Endothelial cell of umbilical vein (primary cell): ENCODE measurements at regions not wholly inside any gene's neighbourhood (a gene's known extent, or its start where the extent isn't known, plus 50 kb on each side); places are given as distances from the start of the nearest gene placed in this dataset.

Source experiments
- BruUV-seq: library from RNA; stranded (reverse); fragments of 400-500 nt; replicated peaks from 2 replicates; lab custom pipeline; 2021; lab: Mats Ljungman, UMichigan
- CTCF ChIA-PET: fragments of 300-600, 350-600 bp; sonication (Branson Sonifier 250); formaldehyde crosslinking; loops from one replicate; lab custom pipeline; 2021; ENCODE audit warnings: antibody characterized with exemption, inconsistent platforms; lab: Charles Lee
- POLR2A ChIA-PET: fragments of 300-600, 350-600 bp; sonication (Branson Sonifier 250); formaldehyde crosslinking; loops from one replicate; lab custom pipeline; 2021; ENCODE audit warnings: antibody characterized with exemption, inconsistent platforms; lab: Charles Lee
- DNase-seq: peaks from one replicate; pipeline ENCODE4 v3.0.0-alpha.2; 2011; ENCODE audit warnings: low read depth, low spot score
- FAIRE-seq: peaks from 2 replicates; lab custom pipeline; 2011; peaks lifted over from hg19 to GRCh38; lab: Jason Lieb, UNC
- H2AFZ ChIP-seq: 2 replicates; pipeline ENCODE4 v1.6.0; 2012; ENCODE audit warnings: low read depth, low read length, control low read depth, inconsistent platforms
- H3K27ac ChIP-seq: 2 replicates; pipeline ENCODE4 v1.5.1; 2011; ENCODE audit warnings: low read depth, mild to moderate bottlenecking, control low read depth, low read length, moderate library complexity; ENCODE audit not compliant: insufficient read depth
- H3K27me3 ChIP-seq, 2 experiments: 2 replicates each; pipeline versions ENCODE4 v1.6.0 to v1.6.1; 2011; ENCODE audit warnings: low read length in 2 of 2, mixed read lengths in 1 of 2; ENCODE audit not compliant: control insufficient read depth in 2 of 2, insufficient read depth in 2 of 2
- H3K36me3 ChIP-seq, 2 experiments: 2 replicates in 1 of 2; 3 replicates in 1 of 2; pipeline ENCODE4 v1.5.1; 2011; ENCODE audit warnings: low read length in 2 of 2, mild to moderate bottlenecking in 1 of 2, moderate library complexity in 1 of 2; ENCODE audit not compliant: control insufficient read depth in 2 of 2, insufficient read depth in 2 of 2; ENCODE audit errors: extremely low read depth in 1 of 2
- H3K4me1 ChIP-seq: 3 replicates; pipeline ENCODE4 v1.5.1; 2011; ENCODE audit warnings: mild to moderate bottlenecking, low read length; ENCODE audit not compliant: control insufficient read depth, insufficient read depth; ENCODE audit errors: extremely low read depth
- H3K4me2 ChIP-seq: 2 replicates; pipeline ENCODE4 v1.6.1; 2011; ENCODE audit warnings: low read length, control low read depth, mixed read lengths; ENCODE audit not compliant: insufficient read depth
- H3K4me3 ChIP-seq, 3 experiments: fragments of 200-600 bp in 1 of 3; sonication (generic), shearing (Covaris generic) in 1 of 3; replicated peaks in 1 of 3; 2 replicates each; pipeline ENCODE4 v1.5.1; 2011 to 2016; ENCODE audit warnings: control low read depth in 3 of 3, low read length in 3 of 3, mild to moderate bottlenecking in 2 of 3, inconsistent platforms in 1 of 3, low read depth in 1 of 3, moderate library complexity in 1 of 3; ENCODE audit not compliant: insufficient read depth in 1 of 3
- H3K79me2 ChIP-seq: 2 replicates; pipeline ENCODE4 v1.6.0; 2012; ENCODE audit warnings: low read length, inconsistent platforms; ENCODE audit not compliant: control insufficient read depth, insufficient read depth
- H3K9ac ChIP-seq: replicated peaks from 2 replicates; pipeline ENCODE3; 2011; ENCODE audit warnings: low read length, control low read depth; ENCODE audit not compliant: insufficient read depth; ENCODE audit errors: extremely low read depth
- H3K9me1 ChIP-seq: replicated peaks from 3 replicates; pipeline ENCODE4 v1.6.0; 2011; ENCODE audit warnings: mild to moderate bottlenecking, low read length; ENCODE audit not compliant: control insufficient read depth, insufficient read depth; ENCODE audit errors: extremely low read depth
- H3K9me3 ChIP-seq: replicated peaks from 2 replicates; pipeline ENCODE4 v1.5.1; 2012; ENCODE audit warnings: low read length, inconsistent platforms; ENCODE audit not compliant: control insufficient read depth, insufficient read depth
- H4K20me1 ChIP-seq: replicated peaks from 2 replicates; pipeline ENCODE3; 2011; ENCODE audit warnings: mild to moderate bottlenecking, low read length; ENCODE audit not compliant: control insufficient read depth, insufficient read depth; ENCODE audit errors: extremely low read depth
- EZH2 ChIP-seq: IDR thresholded peaks from 2 replicates; pipeline ENCODE4 v1.6.1; 2012; ENCODE audit warnings: borderline replicate concordance, low read depth, mild to moderate bottlenecking, moderate library complexity, low read length, inconsistent platforms; ENCODE audit not compliant: severe bottlenecking
- FOS ChIP-seq: IDR thresholded peaks from 2 replicates; pipeline ENCODE4 v1.6.1; 2011; ENCODE audit warnings: mild to moderate bottlenecking, low read length, moderate library complexity, borderline replicate concordance; ENCODE audit not compliant: insufficient read depth
- GATA2 ChIP-seq: IDR thresholded peaks from 2 replicates; pipeline ENCODE4 v1.7.0; 2011; ENCODE audit warnings: low read depth, mild to moderate bottlenecking, moderate library complexity, mixed read lengths, low read length; ENCODE audit not compliant: insufficient read length, insufficient read depth
- JUN ChIP-seq: IDR thresholded peaks from 2 replicates; pipeline ENCODE4 v1.6.1; 2011; ENCODE audit warnings: borderline replicate concordance, low read depth; ENCODE audit not compliant: insufficient read length, insufficient read depth
- MYC ChIP-seq: IDR thresholded peaks from one replicate; pipeline ENCODE4 v1.6.1; 2011; ENCODE audit warnings: mild to moderate bottlenecking, low read depth, low read length
- POLR2A ChIP-seq: IDR thresholded peaks from 2 replicates; pipeline ENCODE4 v1.6.1; 2012; ENCODE audit warnings: low read depth, mild to moderate bottlenecking, control low read depth, low read length
- POLR2AphosphoS5 ChIP-seq: IDR thresholded peaks from 2 replicates; pipeline ENCODE4 v1.6.1; 2012; ENCODE audit warnings: low read depth, mild to moderate bottlenecking, control low read depth, low read length, moderate library complexity; ENCODE audit not compliant: insufficient read depth
- dilution Hi-C: fragments of 300-500 bp; cut with MboI; formaldehyde crosslinking; loops from one replicate; pipeline ENCODE4 v1.15.0; 2019; ENCODE audit warnings: low sequenced_read_pairs; ENCODE audit not compliant: extremely low pct_ligation_motif_present
- intact Hi-C: fragments of 100-400 bp; cut with micrococcal nuclease; formaldehyde crosslinking; loops from one replicate; pipeline ENCODE4 v1.10.0; 2022
- TF ChIP-seq, protein P1 (sequence below), 2 donors: IDR thresholded peaks; 1 replicate in 1 of 2; 2 replicates in 1 of 2; pipeline ENCODE4 v1.5.1; 2011; ENCODE audit warnings: low read length in 2 of 2, mild to moderate bottlenecking in 2 of 2, moderate library complexity in 2 of 2, control low read depth in 1 of 2, inconsistent platforms in 1 of 2, low read depth in 1 of 2; ENCODE audit not compliant: insufficient read depth in 1 of 2; ENCODE audit errors: extremely low read depth in 1 of 2
- TF ChIP-seq, protein P2 (sequence below): IDR thresholded peaks from 2 replicates; pipeline ENCODE4 v1.6.1; 2011; ENCODE audit not compliant: insufficient read depth, insufficient read length

DNA sequence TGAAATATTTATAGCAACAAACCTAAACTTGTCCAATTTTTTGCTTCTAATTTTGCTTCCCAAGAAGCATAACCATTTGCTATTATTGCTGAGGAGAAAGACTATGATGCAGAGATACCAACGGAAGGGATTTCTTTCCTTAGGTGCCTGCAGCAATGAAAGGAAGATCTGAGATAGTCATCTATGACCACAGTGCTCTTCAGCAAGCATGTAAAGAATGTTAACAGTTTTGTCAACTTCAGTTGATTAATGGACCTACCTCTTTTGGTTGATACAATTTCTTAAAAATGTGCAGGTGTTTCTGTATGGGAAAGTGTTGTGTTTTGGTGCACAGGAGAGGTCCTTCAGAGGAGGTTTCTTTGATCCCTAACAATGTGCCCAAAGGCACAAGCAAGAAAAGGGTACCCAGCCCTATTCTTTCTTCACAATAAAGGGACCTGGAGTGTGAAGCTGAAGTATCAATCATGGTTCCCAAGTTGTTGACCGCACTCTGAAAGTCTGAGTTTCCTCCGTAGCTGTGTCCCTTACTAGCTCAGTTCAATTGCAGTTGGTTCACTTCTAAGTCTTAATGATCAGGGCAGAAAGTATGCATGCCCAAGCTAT is 307.7 kb upstream of the KCNH8 start:
- FAIRE-seq: no peak
- H3K9me1 ChIP-seq: no peaks in the 10 kb centered on the region
- H3K27ac ChIP-seq: no peak overlapping the region
- CTCF ChIA-PET: no interaction called here
- no peaks in the 10 kb centered on the region for H3K27me3 ChIP-seq
- H3K4me1 ChIP-seq: no peaks in the 10 kb centered on the region
- dilution Hi-C loops: no loop called here
- no peak for TF ChIP-seq POLR2AphosphoS5
- no peak for TF ChIP-seq JUN
- TF ChIP-seq GATA2: no peak
- TF ChIP-seq POLR2A: no peak
- TF ChIP-seq, protein P1, sequence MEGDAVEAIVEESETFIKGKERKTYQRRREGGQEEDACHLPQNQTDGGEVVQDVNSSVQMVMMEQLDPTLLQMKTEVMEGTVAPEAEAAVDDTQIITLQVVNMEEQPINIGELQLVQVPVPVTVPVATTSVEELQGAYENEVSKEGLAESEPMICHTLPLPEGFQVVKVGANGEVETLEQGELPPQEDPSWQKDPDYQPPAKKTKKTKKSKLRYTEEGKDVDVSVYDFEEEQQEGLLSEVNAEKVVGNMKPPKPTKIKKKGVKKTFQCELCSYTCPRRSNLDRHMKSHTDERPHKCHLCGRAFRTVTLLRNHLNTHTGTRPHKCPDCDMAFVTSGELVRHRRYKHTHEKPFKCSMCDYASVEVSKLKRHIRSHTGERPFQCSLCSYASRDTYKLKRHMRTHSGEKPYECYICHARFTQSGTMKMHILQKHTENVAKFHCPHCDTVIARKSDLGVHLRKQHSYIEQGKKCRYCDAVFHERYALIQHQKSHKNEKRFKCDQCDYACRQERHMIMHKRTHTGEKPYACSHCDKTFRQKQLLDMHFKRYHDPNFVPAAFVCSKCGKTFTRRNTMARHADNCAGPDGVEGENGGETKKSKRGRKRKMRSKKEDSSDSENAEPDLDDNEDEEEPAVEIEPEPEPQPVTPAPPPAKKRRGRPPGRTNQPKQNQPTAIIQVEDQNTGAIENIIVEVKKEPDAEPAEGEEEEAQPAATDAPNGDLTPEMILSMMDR (IDR thresholded peaks at IDR 0.05; ENCODE audit: extremely low read depth in 1 of 2, insufficient read depth in 1 of 2, low read depth in 1 of 2, low read length in 2 of 2): no peak
- no peak for TF ChIP-seq EZH2
- no peak for TF ChIP-seq FOS
- TF ChIP-seq, protein P2, sequence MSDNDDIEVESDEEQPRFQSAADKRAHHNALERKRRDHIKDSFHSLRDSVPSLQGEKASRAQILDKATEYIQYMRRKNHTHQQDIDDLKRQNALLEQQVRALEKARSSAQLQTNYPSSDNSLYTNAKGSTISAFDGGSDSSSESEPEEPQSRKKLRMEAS: no peak
- TF ChIP-seq MYC: no peak
- H3K36me3 ChIP-seq: no peaks in the 10 kb centered on the region
- H2AFZ ChIP-seq: no peak overlapping the region
- no peaks in the 10 kb centered on the region for H4K20me1 ChIP-seq
- DNase-seq: no peak
- H3K9ac ChIP-seq: no peak overlapping the region
- intact Hi-C loops: no loop called here
- no peaks in the 10 kb centered on the region for H3K79me2 ChIP-seq
- BruUV-seq: no TSS peak
- H3K9me3 ChIP-seq: peaks cover 2% of the 10 kb centered on the region
- no peak overlapping the region for H3K4me2 ChIP-seq
- POLR2A ChIA-PET: no interaction called here
- H3K4me3 ChIP-seq: no peak overlapping the region
